ENCODE measurements at regions not wholly inside any gene's neighbourhood (a gene's known extent, or its start where the extent isn't known, plus 50 kb on each side); places are given as distances from the start of the nearest gene placed in this dataset.
"Not testable (repeated sequence)": the region's sequence is repeated elsewhere in the genome, so short reads cannot be mapped to it uniquely, and the experiment has no call there.

DNA sequence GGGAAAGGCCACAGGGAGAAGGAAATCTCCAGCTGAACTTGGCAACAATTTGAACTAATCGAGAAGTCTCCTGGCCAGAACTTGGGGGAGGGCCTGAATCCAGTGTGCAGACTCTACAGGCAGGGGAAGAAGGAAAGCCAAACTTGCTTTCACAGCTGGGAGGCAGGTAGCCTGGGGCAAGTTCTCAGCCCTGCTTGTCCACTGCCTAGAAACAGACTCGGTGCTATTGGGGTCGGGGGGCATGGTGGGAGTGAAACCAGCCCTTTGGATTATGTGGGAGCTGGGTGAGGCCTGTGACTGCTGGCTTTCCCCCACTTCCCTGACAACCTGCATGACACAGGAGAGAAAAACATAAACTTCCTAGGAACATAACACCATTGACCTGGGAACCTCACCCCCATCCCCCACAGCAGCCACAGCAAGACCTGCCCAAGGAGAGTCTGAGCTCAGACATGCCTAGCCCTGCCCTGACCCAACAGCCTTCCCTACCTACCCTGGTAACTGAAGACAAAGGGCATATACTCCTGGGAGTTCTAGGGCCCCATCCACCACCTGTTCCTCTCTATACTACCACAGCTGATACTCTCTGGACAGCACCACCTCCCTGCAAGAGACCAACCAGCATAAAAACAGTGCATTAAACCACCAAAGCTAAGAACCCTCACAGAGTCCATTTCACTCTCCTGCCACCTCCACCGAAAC, 103.7 kb upstream of the MNS1 start:
- H3K36me3 ChIP-seq (ENCODE audit: insufficient read depth): no peaks in the 10 kb centered on the region

GRCh38 chr15:56557415-56557814, 92.5 kb upstream of the MNS1 start:
- Histone ChIP-seq H2AFZ (ENCODE audit: low read depth) (no peak overlapping the region), H4K20me1 (ENCODE audit: insufficient read depth) (no peaks in the 10 kb centered on the region), H3K79me2 (ENCODE audit: insufficient read depth, low read depth) (no peaks in the 10 kb centered on the region), H3K9ac (no peak overlapping the region), H3K27me3 (ENCODE audit: insufficient read depth, low read depth) (no peaks in the 10 kb centered on the region), H3K27ac (no peak overlapping the region), H3K4me1 (ENCODE audit: low read depth, poor library complexity, severe bottlenecking) (no peaks in the 10 kb centered on the region), H3K36me3 (ENCODE audit: insufficient read depth) (no peaks in the 10 kb centered on the region), H3K4me3 (IDR thresholded peaks at IDR 0.05; ENCODE audit: insufficient read depth, low read depth, low read length) (no peak overlapping the region), H3K4me2 (no peak overlapping the region)
- TF ChIP-seq CTCF (conservative IDR thresholded peaks at IDR 0.05; ENCODE audit: low read depth, low read length): no peak

More for the DNA sequence above, 103.7 kb upstream of the MNS1 start:
- Histone ChIP-seq H3K27me3 (ENCODE audit: insufficient read depth, low read depth) (no peaks in the 10 kb centered on the region), H3K4me3 (IDR thresholded peaks at IDR 0.05; ENCODE audit: insufficient read depth, low read depth, low read length) (no peak overlapping the region), H3K9ac (no peak overlapping the region), H3K27ac (no peak overlapping the region), H3K79me2 (ENCODE audit: insufficient read depth, low read depth) (no peaks in the 10 kb centered on the region), H3K4me2 (no peak overlapping the region), H4K20me1 (ENCODE audit: insufficient read depth) (no peaks in the 10 kb centered on the region), H3K4me1 (ENCODE audit: low read depth, poor library complexity, severe bottlenecking) (no peaks in the 10 kb centered on the region), H2AFZ (ENCODE audit: low read depth) (no peak overlapping the region)
- no peak for TF ChIP-seq CTCF (conservative IDR thresholded peaks at IDR 0.05; ENCODE audit: low read depth, low read length)

DNA sequence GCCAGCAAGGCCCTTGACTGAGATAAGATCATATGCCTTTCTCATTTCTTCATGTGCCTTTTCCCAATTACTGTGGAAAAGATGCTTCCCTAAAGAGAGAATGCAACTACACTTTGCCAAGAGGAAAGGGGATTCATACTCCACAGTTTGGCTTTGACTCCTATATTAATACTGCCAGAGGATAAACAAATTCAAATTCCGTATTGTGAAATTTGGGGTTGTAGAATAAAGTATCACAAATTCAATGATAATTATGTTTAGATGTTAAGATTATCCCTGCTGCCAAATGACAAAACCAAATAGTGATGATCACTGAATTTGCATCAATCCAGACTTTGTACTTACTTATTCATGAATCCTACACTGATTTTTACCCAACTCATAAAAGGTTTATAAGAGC, 88.5 kb upstream of the MNS1 start:
- Histone ChIP-seq H3K4me2 (no peak overlapping the region), H3K4me1 (ENCODE audit: low read depth, poor library complexity, severe bottlenecking) (no peaks in the 10 kb centered on the region), H4K20me1 (ENCODE audit: insufficient read depth) (no peaks in the 10 kb centered on the region), H3K4me3 (IDR thresholded peaks at IDR 0.05; ENCODE audit: insufficient read depth, low read depth, low read length) (no peak overlapping the region), H3K9ac (no peak overlapping the region), H3K79me2 (ENCODE audit: insufficient read depth, low read depth) (no peaks in the 10 kb centered on the region), H3K27me3 (ENCODE audit: insufficient read depth, low read depth) (no peaks in the 10 kb centered on the region), H3K36me3 (ENCODE audit: insufficient read depth) (no peaks in the 10 kb centered on the region), H3K27ac (no peak overlapping the region), H2AFZ (ENCODE audit: low read depth) (no peak overlapping the region)
- TF ChIP-seq CTCF (conservative IDR thresholded peaks at IDR 0.05; ENCODE audit: low read depth, low read length): no peak

DNA sequence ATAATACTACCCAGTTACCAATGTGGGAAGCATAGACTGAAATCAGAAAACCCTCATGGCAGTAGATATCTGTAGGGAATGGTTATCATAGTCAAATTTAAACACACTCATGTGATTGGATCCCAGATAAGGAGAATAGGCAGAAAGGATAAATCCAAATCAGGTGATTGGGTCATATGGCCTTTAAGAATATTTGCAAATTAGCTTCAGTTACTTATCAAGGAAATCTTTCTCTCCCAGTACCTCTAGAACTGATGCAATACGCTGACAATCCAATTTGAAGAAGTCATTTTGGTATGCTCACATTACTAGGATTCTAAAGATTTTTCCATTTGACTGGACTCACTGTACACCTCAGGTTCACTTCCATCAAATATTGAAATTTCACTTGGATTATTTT, 87.7 kb upstream of the MNS1 start:
- H3K4me3 ChIP-seq (IDR thresholded peaks at IDR 0.05; ENCODE audit: insufficient read depth, low read depth, low read length): no peak overlapping the region
- H3K27me3 ChIP-seq (ENCODE audit: insufficient read depth, low read depth): no peaks in the 10 kb centered on the region
- H3K9ac ChIP-seq: no peak overlapping the region
- TF ChIP-seq CTCF (conservative IDR thresholded peaks at IDR 0.05; ENCODE audit: low read depth, low read length): no peak
- H4K20me1 ChIP-seq (ENCODE audit: insufficient read depth): no peaks in the 10 kb centered on the region
- H3K36me3 ChIP-seq (ENCODE audit: insufficient read depth): no peaks in the 10 kb centered on the region
- H2AFZ ChIP-seq (ENCODE audit: low read depth): no peak overlapping the region
- H3K4me1 ChIP-seq (ENCODE audit: low read depth, poor library complexity, severe bottlenecking): no peaks in the 10 kb centered on the region
- no peaks in the 10 kb centered on the region for H3K79me2 ChIP-seq (ENCODE audit: insufficient read depth, low read depth)
- H3K4me2 ChIP-seq: no peak overlapping the region
- no peak overlapping the region for H3K27ac ChIP-seq

- H3K36me3 ChIP-seq (ENCODE audit: insufficient read depth); H4K20me1 ChIP-seq (ENCODE audit: insufficient read depth); H2AFZ ChIP-seq (ENCODE audit: low read depth); H3K4me1 ChIP-seq (ENCODE audit: low read depth, poor library complexity, severe bottlenecking); H3K27ac ChIP-seq; H3K27me3 ChIP-seq (ENCODE audit: insufficient read depth, low read depth); H3K9ac ChIP-seq; H3K79me2 ChIP-seq (ENCODE audit: insufficient read depth, low read depth); H3K4me3 ChIP-seq (IDR thresholded peaks at IDR 0.05; ENCODE audit: insufficient read depth, low read depth, low read length); H3K4me2 ChIP-seq: not testable (repeated sequence)
Observed at GRCh38 chr15:56540570-56540969, 75.6 kb upstream of the MNS1 start.

- H3K36me3 ChIP-seq (ENCODE audit: insufficient read depth); H3K4me2 ChIP-seq; H3K79me2 ChIP-seq (ENCODE audit: insufficient read depth, low read depth); H4K20me1 ChIP-seq (ENCODE audit: insufficient read depth); H3K27ac ChIP-seq; H3K4me1 ChIP-seq (ENCODE audit: low read depth, poor library complexity, severe bottlenecking); H3K9ac ChIP-seq; H2AFZ ChIP-seq (ENCODE audit: low read depth); H3K4me3 ChIP-seq (IDR thresholded peaks at IDR 0.05; ENCODE audit: insufficient read depth, low read depth, low read length); H3K27me3 ChIP-seq (ENCODE audit: insufficient read depth, low read depth): not testable (repeated sequence)
Observed at GRCh38 chr15:56540157-56540556, 75.2 kb upstream of the MNS1 start.

Measured in KMS-11 (cell line).